ENCODE measurements at regions not wholly inside any gene's neighbourhood (a gene's known extent, or its start where the extent isn't known, plus 50 kb on each side); places are given as distances from the start of the nearest gene placed in this dataset.
"Not testable (repeated sequence)": the region's sequence is repeated elsewhere in the genome, so short reads cannot be mapped to it uniquely, and the experiment has no call there.

DNA sequence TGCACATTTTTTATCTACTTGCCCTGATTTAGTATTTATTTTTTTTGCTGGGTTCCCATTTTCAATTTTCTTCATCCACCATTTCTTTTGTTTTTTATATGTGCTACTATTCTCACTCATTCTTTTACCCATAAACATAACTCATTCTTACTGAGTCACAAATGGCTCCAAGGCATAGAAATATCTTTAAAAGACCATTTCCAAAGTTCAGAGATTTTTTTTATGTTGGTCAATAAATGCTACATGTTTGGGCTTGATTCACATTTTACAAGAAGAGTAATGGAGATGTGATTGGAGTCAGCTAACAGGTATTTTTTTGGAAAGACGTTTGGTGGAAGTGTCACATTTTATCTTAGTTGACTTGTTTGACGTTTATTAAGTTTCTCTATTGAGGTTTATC is 1303.2 kb upstream of the LRRTM3 start:
- no peak for DNase-seq

GRCh38 chr10:65628493-65629139 is 1297.2 kb upstream of the LRRTM3 start:
- DNase-seq = peak in 1 of 3 donors; percentile 23

DNA sequence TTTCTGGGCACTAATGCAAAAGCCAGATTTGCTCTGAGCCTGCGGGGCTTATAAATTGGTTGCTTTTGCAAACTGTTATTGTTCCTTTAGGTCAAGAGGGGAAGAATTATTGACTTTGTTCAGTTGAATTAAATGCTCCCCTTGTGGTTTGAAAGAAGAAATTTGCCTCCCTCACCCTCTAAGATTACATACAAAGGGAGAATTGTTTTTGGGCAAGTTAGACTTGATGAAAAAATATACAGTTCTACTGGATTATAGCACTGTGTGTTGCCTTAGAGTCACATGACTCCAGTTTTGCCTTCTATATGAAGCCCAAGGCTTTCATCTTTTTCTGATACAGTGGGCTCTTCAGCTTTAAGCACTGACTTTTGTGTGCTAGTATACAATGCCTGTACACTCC is 1265.8 kb upstream of the LRRTM3 start:
- DNase-seq = peak in 1 of 3 donors; percentile 3

GRCh38 chr10:65670087-65670486 is 1255.7 kb upstream of the LRRTM3 start:
- DNase-seq = peak; percentile 11 to 91 (median 47)

GRCh38 chr10:65670596-65670995 is 1255.2 kb upstream of the LRRTM3 start:
- DNase-seq = not testable (repeated sequence)

DNA sequence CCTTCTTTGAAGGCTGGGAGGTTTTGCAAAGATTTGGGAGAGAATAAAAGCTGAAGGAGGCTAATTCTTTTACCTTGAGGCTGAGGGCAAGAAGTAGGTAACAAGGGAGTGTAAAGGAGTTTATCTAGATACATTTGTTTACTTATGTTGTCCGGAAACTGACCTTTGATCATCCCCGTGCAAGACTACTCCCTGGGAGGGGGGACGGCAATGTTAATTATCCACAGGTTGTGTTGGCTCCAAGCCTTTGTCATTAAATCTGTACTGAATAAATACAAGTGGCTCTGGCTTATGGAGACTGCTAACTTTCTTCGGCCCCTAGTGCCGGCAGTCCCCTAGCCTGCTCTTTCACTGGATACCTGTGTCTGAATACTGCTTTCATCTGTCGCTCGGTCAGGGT is 1250.6 kb upstream of the LRRTM3 start:
- DNase-seq = no peak

DNA sequence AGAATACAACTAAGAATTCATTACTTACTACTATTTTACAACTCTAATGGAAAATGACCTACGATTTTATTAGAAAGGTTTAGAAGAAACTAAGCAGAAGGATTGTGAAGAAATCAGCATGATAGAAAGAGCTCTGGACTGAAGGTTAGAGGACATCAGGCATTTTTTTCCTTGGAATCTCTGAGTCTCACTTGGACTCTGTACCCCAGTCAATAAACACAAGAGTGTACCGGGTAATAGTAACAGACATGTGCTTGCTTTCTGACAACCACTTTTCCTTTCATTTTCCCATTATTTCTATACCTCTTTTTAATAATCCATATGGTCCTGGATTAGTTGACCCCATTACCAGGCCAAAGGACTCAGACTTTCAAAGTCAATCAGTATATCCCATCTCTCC is 1240.9 kb upstream of the LRRTM3 start:
- no peak for DNase-seq

GRCh38 chr10:65701168-65701776 is 1224.6 kb upstream of the LRRTM3 start:
- no peak for DNase-seq

DNA sequence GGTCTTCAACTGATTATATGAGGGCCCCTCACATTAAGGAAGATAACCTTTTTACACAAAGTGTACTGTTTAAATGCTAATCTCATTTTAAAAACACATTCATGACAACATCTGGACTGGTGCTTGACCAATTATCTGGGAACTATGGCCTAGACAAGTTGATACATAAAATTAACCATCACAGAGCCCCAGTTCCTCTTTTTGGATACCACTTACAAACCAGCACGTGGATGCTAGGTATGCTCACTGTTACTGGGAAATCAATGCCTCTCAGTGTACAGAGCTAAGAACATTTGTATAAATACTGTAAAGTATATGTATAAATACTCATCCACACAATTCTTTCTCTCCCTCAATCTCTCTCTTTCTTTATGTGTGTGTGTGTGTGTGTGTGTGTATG is 1217.8 kb upstream of the LRRTM3 start:
- DNase-seq = no peak

DNA sequence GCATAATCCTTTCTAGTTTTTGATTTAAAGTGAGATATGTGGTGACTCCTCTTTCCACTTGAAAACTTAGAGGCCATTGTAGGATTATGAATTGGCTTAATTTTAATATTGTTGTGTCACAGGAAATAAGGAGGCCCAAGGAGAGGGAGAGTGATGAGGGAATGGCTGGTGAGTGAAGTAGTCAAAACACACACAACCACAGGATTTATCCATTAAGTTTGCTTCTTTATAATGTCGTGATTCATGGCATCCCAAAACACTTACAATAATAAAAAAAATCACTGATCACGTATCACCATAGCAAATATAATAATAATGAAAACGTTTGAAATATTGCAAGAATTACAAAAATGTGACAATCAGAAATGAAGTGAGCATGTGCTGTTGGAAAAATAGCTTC is 1215.5 kb upstream of the LRRTM3 start:
- DNase-seq = no peak

- DNase-seq = peak; percentile 50 to 83 (median 57)
Observed at GRCh38 chr10:65719790-65720189, 1206.0 kb upstream of the LRRTM3 start.

GRCh38 chr10:65720901-65721300 is 1204.9 kb upstream of the LRRTM3 start:
- DNase-seq = peak in 1 of 3 donors; percentile 2

DNA sequence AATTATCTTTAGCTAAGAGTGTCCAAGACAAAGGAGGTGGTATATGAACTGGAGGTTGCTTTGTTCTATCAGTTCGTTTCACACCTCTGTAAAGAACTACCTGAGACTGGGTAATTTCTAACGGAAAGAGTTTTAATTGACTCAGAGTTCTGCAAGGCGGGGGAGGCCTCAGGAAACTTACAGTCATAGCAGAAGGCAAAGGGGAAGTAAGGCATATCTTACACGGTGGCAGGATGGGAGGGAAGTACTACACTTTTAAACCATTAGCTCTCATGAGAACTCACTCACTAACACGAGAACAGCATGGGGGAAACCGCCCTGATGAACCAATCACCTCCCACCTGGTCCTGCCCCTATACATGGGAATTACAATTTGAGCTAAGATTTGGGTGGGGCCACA is 1202.3 kb upstream of the LRRTM3 start:
- no peak for DNase-seq

GRCh38 chr10:65735382-65735781 is 1190.5 kb upstream of the LRRTM3 start:
- DNase-seq = no peak

DNA sequence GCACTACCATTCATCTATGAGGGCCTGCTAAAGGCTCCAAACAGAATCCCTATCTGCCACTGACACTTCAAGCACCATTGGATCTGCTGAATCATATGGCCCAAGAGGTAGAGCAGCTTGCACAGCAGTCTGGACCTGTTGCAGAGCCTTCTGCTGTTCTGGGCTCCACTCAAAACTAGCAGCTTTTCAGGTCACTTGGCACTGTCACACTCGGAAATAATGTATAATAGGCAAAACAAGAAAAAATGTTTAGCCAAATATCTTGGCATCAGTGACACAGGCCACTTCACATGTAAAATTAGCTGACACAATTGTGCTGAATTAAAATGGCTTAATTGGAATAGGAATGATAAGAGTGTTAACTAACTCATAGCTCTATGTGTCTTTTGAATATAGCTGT is 1182.9 kb upstream of the LRRTM3 start:
- no peak for DNase-seq

- DNase-seq = no peak
Observed at GRCh38 chr10:65751218-65751617, 1174.6 kb upstream of the LRRTM3 start.

DNA sequence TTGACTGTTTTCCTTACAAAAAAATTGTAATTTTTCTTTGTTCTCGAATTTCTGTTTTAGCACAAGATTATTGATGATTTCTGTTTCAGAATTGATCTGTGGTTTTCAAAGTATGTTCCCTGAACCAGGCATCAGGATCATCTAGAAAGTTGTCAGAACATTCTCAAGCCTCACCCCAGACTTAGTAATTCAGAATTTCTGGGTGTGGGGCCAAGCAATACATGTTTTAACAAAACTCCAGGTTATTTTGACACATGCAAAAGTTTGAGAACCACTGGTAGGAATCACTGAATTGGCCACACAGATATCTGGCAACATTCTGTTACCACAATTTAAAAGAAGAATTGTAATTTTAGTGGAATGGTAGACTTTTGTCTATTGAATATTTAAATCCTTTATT is 1173.9 kb upstream of the LRRTM3 start:
- DNase-seq = no peak

GRCh38 chr10:65753532-65753931 is 1172.3 kb upstream of the LRRTM3 start:
- no peak for DNase-seq

DNA sequence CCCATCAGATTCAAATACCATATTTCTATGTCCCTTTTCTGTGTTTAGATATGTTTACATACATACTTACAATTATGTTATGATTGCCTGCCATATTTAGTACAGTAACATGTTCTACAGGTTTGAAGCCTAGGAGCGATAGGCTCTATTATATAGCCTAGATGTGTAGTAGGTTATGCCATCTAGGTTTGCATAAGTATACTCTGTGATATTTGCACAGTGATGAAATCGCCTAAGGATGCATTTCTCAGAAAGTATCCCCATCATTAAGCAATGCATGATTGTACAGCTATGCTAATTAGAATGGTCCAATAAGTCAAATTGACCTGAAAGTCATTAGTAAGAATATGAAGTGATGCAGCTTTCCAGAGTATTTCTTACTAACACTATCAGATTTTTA is 1171.7 kb upstream of the LRRTM3 start:
- no peak for DNase-seq

- DNase-seq = no peak
Observed at GRCh38 chr10:65762311-65762710, 1163.5 kb upstream of the LRRTM3 start.

- DNase-seq = no peak
Observed at GRCh38 chr10:65765006-65765541, 1160.8 kb upstream of the LRRTM3 start.

DNA sequence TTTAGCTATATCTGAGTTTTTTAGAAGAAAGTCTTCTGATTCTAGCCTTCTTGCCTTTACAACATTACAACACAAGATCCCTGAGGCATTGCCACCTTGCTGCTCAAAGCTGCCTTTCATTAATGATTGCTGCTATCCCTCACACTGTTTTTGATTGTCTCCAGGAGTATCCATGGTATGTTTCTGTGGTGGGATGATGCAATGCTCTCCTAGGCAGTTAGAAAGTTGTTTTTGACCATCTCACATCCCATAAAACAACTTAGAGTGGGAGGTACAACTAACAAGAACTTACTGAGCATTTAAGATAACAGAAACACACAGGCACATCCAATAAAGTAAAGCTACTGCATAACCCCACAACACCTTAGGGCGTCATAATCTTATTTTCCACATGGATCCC is 1156.0 kb upstream of the LRRTM3 start:
- DNase-seq = no peak

DNA sequence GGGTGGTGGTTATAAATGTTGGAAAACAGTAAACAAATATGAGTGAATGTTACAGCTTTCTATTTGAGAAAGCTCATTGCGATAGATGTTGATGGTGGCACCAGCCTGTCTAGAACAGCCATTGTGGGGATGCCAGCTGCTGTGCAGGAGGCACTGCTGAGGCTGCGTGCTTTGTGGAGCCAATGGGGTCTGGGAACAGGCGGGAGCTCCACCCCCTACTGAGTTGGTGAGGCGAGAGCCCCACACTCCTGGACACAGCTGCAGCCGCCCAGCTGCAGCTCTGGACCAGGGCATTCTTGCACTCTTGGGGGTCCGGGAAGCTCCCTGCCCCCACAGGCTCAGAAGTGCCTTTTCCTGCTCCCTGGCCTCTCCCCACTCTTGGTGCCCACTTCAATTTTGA is 1147.1 kb upstream of the LRRTM3 start:
- no peak for DNase-seq

GRCh38 chr10:65779985-65780384 is 1145.9 kb upstream of the LRRTM3 start:
- no peak for DNase-seq
